GM13976 (cell line): ENCODE measurements at regions not wholly inside any gene's neighbourhood (a gene's known extent, or its start where the extent isn't known, plus 50 kb on each side); places are given as distances from the start of the nearest gene placed in this dataset.

Experiments used
- DNase-seq: peaks from one replicate; pipeline ENCODE4 v3.0.0; 2012; ENCODE audit warnings: low spot score
- in situ Hi-C: fragments of 300-500 bp; cut with MboI; formaldehyde crosslinking; loops from one replicate; pipeline ENCODE4 v1.12.0; 2022; ENCODE audit warnings: low sequenced_read_pairs, mixed read lengths, inconsistent platforms; ENCODE audit not compliant: unreplicated experiment
- TF ChIP-seq, protein P1 (sequence below): IDR thresholded peaks from 2 replicates; pipeline ENCODE4 v1.5.1; 2012; ENCODE audit warnings: borderline replicate concordance, mild to moderate bottlenecking; ENCODE audit not compliant: insufficient read depth; ENCODE audit errors: extremely low read depth, missing control alignments, control extremely low read depth

DNA sequence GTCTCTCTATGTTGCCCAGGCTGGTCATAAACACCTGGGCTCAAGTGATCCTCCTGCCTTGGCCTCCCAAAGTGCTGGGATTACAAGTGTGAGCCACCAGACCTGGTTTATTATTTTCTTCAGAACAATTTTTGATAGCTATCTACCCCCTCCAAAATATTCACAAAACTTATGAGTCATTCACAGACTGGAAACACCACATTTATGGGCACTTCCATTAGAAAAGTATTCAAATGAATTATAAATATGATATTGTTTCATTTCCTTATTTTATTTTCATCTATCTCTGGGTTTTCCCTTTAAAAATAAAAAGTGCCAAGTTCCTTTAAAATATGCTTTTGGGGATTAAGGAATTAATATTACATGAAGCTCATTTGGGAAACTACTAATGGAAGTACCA is 58.8 kb upstream of the MSTN start:
- no peak for DNase-seq
- in situ Hi-C loops = no loop called here
- TF ChIP-seq, protein P1, sequence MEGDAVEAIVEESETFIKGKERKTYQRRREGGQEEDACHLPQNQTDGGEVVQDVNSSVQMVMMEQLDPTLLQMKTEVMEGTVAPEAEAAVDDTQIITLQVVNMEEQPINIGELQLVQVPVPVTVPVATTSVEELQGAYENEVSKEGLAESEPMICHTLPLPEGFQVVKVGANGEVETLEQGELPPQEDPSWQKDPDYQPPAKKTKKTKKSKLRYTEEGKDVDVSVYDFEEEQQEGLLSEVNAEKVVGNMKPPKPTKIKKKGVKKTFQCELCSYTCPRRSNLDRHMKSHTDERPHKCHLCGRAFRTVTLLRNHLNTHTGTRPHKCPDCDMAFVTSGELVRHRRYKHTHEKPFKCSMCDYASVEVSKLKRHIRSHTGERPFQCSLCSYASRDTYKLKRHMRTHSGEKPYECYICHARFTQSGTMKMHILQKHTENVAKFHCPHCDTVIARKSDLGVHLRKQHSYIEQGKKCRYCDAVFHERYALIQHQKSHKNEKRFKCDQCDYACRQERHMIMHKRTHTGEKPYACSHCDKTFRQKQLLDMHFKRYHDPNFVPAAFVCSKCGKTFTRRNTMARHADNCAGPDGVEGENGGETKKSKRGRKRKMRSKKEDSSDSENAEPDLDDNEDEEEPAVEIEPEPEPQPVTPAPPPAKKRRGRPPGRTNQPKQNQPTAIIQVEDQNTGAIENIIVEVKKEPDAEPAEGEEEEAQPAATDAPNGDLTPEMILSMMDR = no peak

DNA sequence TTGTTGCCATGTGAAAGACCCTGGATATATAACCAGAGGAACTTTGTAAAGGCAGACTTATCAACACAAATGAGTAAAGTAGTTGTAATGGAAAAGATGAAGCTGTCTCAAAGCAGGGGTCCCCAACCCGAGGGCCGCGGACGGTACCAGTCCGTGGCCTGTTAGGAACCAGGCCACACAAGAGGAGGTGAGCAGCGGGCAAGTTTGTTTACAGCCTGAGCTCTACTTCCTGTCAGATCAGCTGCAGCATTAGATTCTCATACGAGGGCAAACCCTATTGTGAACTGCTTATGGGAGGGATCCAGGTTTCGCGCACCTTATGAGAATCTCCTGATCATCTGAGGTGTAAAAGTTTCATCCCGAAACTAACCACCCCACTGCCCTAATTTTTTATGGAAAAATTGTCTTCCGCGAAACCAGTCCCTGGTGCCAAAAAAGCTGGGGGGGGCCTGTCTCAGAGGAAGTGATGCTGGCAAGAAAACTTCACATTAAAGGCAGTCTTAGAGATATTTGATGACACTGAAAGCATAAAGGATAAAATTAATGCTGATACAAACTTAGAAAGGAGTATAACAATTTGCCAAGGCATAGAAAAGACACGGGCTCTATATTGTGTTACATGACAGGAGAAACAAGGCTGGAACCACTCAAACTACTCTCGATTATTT is 57.5 kb upstream of the MSTN start:
- TF ChIP-seq, protein P1 = no peak
- in situ Hi-C loops = no loop called here
- DNase-seq = no peak

DNA sequence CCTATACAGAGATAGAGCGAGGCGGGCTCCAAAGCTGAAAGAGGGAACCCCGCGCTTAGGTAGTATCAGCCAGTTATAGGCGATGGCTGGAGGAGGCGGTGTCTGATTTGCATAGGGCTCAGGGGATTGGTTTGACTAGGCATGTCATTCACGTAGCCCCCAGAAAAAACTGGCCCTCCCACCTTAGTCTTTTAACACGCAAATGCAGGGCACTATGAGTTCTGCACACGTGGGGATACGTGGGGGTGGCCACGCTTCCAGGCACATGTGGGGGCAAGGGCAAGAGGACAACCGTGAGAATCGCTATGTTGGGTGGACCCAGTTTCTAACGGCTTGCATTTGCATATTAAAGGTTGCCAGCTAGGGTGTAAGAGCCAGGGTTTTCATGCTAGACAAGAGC is 56.7 kb upstream of the MSTN start:
- DNase-seq = no peak
- TF ChIP-seq, protein P1 = no peak

DNA sequence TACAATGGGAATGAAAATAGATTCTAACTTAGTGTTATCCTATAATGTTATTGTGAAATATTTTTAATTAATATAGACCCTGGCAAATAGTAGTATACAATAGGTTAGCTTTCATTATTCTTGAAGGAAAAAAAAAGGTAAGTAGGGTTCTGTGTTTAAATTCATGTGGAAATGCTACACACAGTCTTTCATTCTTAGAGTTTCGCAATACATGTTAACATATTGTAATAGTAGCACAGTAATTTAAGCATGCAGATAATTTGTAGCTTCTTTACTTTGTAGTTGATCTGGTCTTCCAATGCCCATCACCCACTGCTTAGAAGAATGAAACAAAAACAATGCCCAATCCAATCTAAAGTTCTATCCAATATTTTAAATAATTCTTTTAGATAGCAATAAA is 54.8 kb upstream of the MSTN start:
- TF ChIP-seq, protein P1 = no peak
- DNase-seq = no peak
- in situ Hi-C loops = no loop called here

More for the DNA sequence above, 56.7 kb upstream of the MSTN start:
- in situ Hi-C loops = no loop called here

DNA sequence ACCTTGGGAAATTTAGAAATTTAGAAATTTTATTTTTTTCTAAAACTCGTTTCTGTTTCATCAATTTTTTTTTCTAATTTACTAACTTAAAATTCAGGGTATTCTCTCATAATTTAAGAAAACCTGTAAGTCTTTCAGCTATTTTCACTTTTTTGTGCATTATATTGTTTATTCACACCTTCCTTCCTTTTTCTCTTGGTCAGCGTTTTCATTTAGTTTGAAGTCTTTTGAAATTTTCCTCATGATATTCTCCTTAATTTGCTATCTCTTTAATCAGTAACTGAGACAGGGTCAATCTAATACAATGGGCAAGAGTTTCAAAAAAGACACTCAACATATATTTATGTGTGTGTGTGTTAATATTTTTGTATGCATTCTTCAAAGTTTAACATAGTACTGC is 50.5 kb upstream of the MSTN start:
- DNase-seq = no peak
- in situ Hi-C loops = no loop called here
- TF ChIP-seq, protein P1 = no peak
